ENCODE measurements at regions not wholly inside any gene's neighbourhood (a gene's known extent, or its start where the extent isn't known, plus 50 kb on each side); places are given as distances from the start of the nearest gene placed in this dataset.

- TF ChIP-seq REST (IDR thresholded peaks at IDR 0.05; ENCODE audit: low read depth), result no peak
- no peak for TF ChIP-seq CTCF (IDR thresholded peaks at IDR 0.05 in 2 of 3, conservative IDR thresholded peaks at IDR 0.05 in 1 of 3; ENCODE audit: borderline replicate concordance in 1 of 3, insufficient read depth in 1 of 3, low read depth in 2 of 3, low read length in 2 of 3)
- TF ChIP-seq POLR2A (IDR thresholded peaks at IDR 0.05; ENCODE audit: borderline replicate concordance, extremely low read depth, insufficient read depth, insufficient read length), result no peak
- TF ChIP-seq POLR2AphosphoS5 (IDR thresholded peaks at IDR 0.05; ENCODE audit: low read depth, low read length), result no peak
- TF ChIP-seq SP1 (IDR thresholded peaks at IDR 0.05; ENCODE audit: low read depth), result no peak
- TF ChIP-seq FOSL1 (IDR thresholded peaks at IDR 0.05; ENCODE audit: low read depth), result no peak
- no peak for TF ChIP-seq SIN3A (IDR thresholded peaks at IDR 0.05; ENCODE audit: low read depth)
- no peak for TF ChIP-seq EZH2phosphoT487 (IDR thresholded peaks at IDR 0.05; ENCODE audit: borderline replicate concordance)
- no peak for TF ChIP-seq EGR1 (IDR thresholded peaks at IDR 0.05; ENCODE audit: low read depth)
- TF ChIP-seq TCF7L2 (IDR thresholded peaks at IDR 0.05; ENCODE audit: borderline replicate concordance, extremely low read depth, insufficient read depth, insufficient read length), result no peak
- TF ChIP-seq ZNF274 (IDR thresholded peaks at IDR 0.05; ENCODE audit: low read depth, low read length), result no peak
Observed at GRCh38 chr4:56146956-56147355, 198.2 kb downstream of the CEP135 start.

Data from HCT116 (cell line).